ENCODE measurements at regions not wholly inside any gene's neighbourhood (a gene's known extent, or its start where the extent isn't known, plus 50 kb on each side); places are given as distances from the start of the nearest gene placed in this dataset.

DNA sequence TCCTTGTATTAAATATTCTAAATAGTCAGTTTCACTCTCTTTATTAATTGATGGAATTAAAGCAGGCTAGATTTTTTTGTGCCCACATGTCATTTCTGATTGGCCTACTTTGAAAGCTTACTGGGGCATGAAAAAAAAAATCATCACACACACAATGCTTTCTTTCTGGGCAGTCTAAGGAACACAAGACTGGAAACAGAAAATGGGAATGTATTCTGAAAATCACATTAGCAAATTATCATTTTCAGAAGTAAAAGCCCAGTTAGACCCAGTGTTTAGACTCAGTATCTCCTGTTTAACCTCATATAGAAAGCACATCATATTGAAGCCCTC, 339.4 kb downstream of the SPRY2 start:
- no TSS peak for BruUV-seq (replicated peaks)
- no peak overlapping the region for H3K9ac ChIP-seq (ENCODE audit: low read depth, low read length)
- no peak overlapping the region for H2BK120ac ChIP-seq (ENCODE audit: low read depth, low read length)
- H2BK5ac ChIP-seq (ENCODE audit: low read depth, low read length, poor library complexity, severe bottlenecking): no peak overlapping the region
- no peak overlapping the region for H3K4me3 ChIP-seq (ENCODE audit: insufficient read depth, low read depth, low read length)
- H3K4ac ChIP-seq (ENCODE audit: low read depth, low read length): no peak overlapping the region
- no peak overlapping the region for H2AFZ ChIP-seq (replicated peaks; ENCODE audit: low read length, poor library complexity)
- no peak overlapping the region for H3K4me2 ChIP-seq (ENCODE audit: low read depth, low read length)
- H4K5ac ChIP-seq (ENCODE audit: low read depth, low read length): no peak overlapping the region
- CTCF ChIA-PET: interaction anchor here (1.2 kb wide), 1 partner anchor 13 kb away, joined by 3 read pairs; no protein-coding TSS in a partner anchor
- ATAC-seq (ENCODE audit: low read depth): no peak
- intact Hi-C loops (cut with micrococcal nuclease): no loop called here
- H3K27ac ChIP-seq (ENCODE audit: insufficient read depth, low read length): no peak overlapping the region
- POLR2A ChIA-PET (ENCODE audit: unreplicated experiment): no interaction called here
- H2BK15ac ChIP-seq (ENCODE audit: low read depth, low read length): no peak overlapping the region
- dilution Hi-C loops (cut with HindIII; ENCODE audit: low sequenced_read_pairs, unreplicated experiment): no loop called here
- H3K27me3 ChIP-seq (ENCODE audit: control insufficient read depth, insufficient read depth, low read length): no peaks in the 10 kb centered on the region
- H3K36me3 ChIP-seq (ENCODE audit: control insufficient read depth, insufficient read depth, low read length): no peaks in the 10 kb centered on the region
- H4K20me1 ChIP-seq (ENCODE audit: insufficient read depth, low read length): no peaks in the 10 kb centered on the region
- no peak for TF ChIP-seq POLR2A (IDR thresholded peaks at IDR 0.05; ENCODE audit: low read depth, low read length)
- TF ChIP-seq MAZ (IDR thresholded peaks at IDR 0.05; ENCODE audit: borderline replicate concordance, low read depth, low read length): no peak
- TF ChIP-seq RCOR1 (IDR thresholded peaks at IDR 0.05; ENCODE audit: insufficient replicate concordance, low read length): no peak
- no peak for TF ChIP-seq RFX5 (IDR thresholded peaks at IDR 0.05; ENCODE audit: low read depth, low read length)
- no peak for TF ChIP-seq CTCF (conservative IDR thresholded peaks at IDR 0.05; ENCODE audit: low read depth, low read length)
- TF ChIP-seq CEBPB (IDR thresholded peaks at IDR 0.05; ENCODE audit: low read depth, low read length): no peak
- no peak for TF ChIP-seq SMC3 (IDR thresholded peaks at IDR 0.05; ENCODE audit: low read depth, low read length)
- no peak for TF ChIP-seq ELK1 (IDR thresholded peaks at IDR 0.05; ENCODE audit: borderline replicate concordance, low read depth, low read length)
- no peak for TF ChIP-seq CHD1 (IDR thresholded peaks at IDR 0.05; ENCODE audit: low read depth, low read length)
- no peak for TF ChIP-seq MAFK (IDR thresholded peaks at IDR 0.05; ENCODE audit: low read depth, low read length)
- no peak for TF ChIP-seq MXI1 (IDR thresholded peaks at IDR 0.05; ENCODE audit: borderline replicate concordance, low read depth, low read length)
- no peak for TF ChIP-seq BHLHE40 (IDR thresholded peaks at IDR 0.05; ENCODE audit: low read depth, low read length)
- no peak for TF ChIP-seq FOS (IDR thresholded peaks at IDR 0.05; ENCODE audit: low read depth, low read length)
- no peak for DNase-seq
- no peak overlapping the region for H3K23ac ChIP-seq (ENCODE audit: low read depth, low read length)
- no peak overlapping the region for H2BK20ac ChIP-seq (ENCODE audit: low read depth, low read length)
- H4K91ac ChIP-seq (ENCODE audit: insufficient read depth, low read depth, low read length): no peak overlapping the region
- peaks cover 3% of the 10 kb centered on the region for H3K4me1 ChIP-seq (ENCODE audit: control insufficient read depth, insufficient read depth, low read length)
- in situ Hi-C loops (cut with MboI; ENCODE audit: low sequenced_read_pairs): no loop called here
- no peaks in the 10 kb centered on the region for H3K9me3 ChIP-seq (ENCODE audit: control insufficient read depth, insufficient read depth, low read length)
- no peak overlapping the region for H3K56ac ChIP-seq (ENCODE audit: extremely low read depth, insufficient read depth, low read length)
- H3K79me1 ChIP-seq (ENCODE audit: low read depth in 1 of 2, low read length in 2 of 2): no peaks in the 10 kb centered on the region
- H2AK5ac ChIP-seq (ENCODE audit: low read depth, low read length): no peak overlapping the region
- H3K9me1 ChIP-seq (ENCODE audit: insufficient read depth, low read length): no peaks in the 10 kb centered on the region
- no peak overlapping the region for H3K14ac ChIP-seq (replicated peaks; ENCODE audit: low read depth, low read length)
- H4K8ac ChIP-seq (ENCODE audit: low read depth in 2 of 2, low read length in 2 of 2): no peak overlapping the region
- no peak overlapping the region for H3K18ac ChIP-seq (ENCODE audit: low read depth, low read length)
- H2AK9ac ChIP-seq (replicated peaks; ENCODE audit: low read depth, low read length, poor library complexity): no peak overlapping the region

Measured in IMR-90 (cell line).